ENCODE measurements at regions not wholly inside any gene's neighbourhood (a gene's known extent, or its start where the extent isn't known, plus 50 kb on each side); places are given as distances from the start of the nearest gene placed in this dataset.

- TF ChIP-seq CTCF (IDR thresholded peaks at IDR 0.05), result no peak
- TF ChIP-seq POLR2A (IDR thresholded peaks at IDR 0.05), result no peak
Observed at GRCh38 chr7:130910949-130911944, 177.2 kb upstream of the KLF14 start.
